ENCODE measurements at regions not wholly inside any gene's neighbourhood (a gene's known extent, or its start where the extent isn't known, plus 50 kb on each side); places are given as distances from the start of the nearest gene placed in this dataset.

- H3K27ac ChIP-seq (ENCODE audit: low read depth in 1 of 2, low read length in 1 of 2), result no peak overlapping the region
- H3K4me1 ChIP-seq (ENCODE audit: control insufficient read depth in 2 of 2, insufficient read depth in 2 of 2, low read length in 2 of 2), result peaks cover 0 to 4% of the 10 kb centered on the region in 2 donors
- no peak overlapping the region for H3K4me3 ChIP-seq (ENCODE audit: low read length in 2 of 2)
- H3K36me3 ChIP-seq (ENCODE audit: control insufficient read depth in 2 of 2, insufficient read depth in 2 of 2, low read length in 1 of 2), result no peaks in the 10 kb centered on the region
- H3K9me3 ChIP-seq (ENCODE audit: control insufficient read depth in 2 of 2, insufficient read depth in 1 of 2, low read length in 1 of 2), result peaks cover 0 to 2% of the 10 kb centered on the region in 2 donors
- H3K27me3 ChIP-seq (ENCODE audit: control insufficient read depth in 2 of 2, insufficient read depth in 1 of 2, low read length in 1 of 2), result no peaks in the 10 kb centered on the region
- 95% methylated on average over 4 of the region's 4 CpGs for WGBS
- DNase-seq (ENCODE audit: low read depth in 6 of 9, low spot score in 9 of 9), result no peak
Observed at GRCh38 chr14:97390096-97390724, 593.0 kb downstream of the VRK1 start.

GRCh38 chr14:97393244-97393643 lies 596.1 kb downstream of the VRK1 start:
- Histone ChIP-seq H3K4me1 (ENCODE audit: control insufficient read depth in 2 of 2, insufficient read depth in 2 of 2, low read length in 2 of 2) (peaks cover 0 to 3% of the 10 kb centered on the region in 2 donors), H3K36me3 (ENCODE audit: control insufficient read depth in 2 of 2, insufficient read depth in 2 of 2, low read length in 1 of 2) (no peaks in the 10 kb centered on the region)
- 94% methylated on average over 6 of the region's 6 CpGs for WGBS

GRCh38 chr14:97395068-97395467 lies 597.9 kb downstream of the VRK1 start:
- H3K27ac ChIP-seq (ENCODE audit: low read depth in 1 of 2, low read length in 1 of 2), result no peak overlapping the region
- 98% methylated on average over 4 of the region's 4 CpGs for WGBS
- H3K27me3 ChIP-seq (ENCODE audit: control insufficient read depth in 2 of 2, insufficient read depth in 1 of 2, low read length in 1 of 2), result no peaks in the 10 kb centered on the region
- no peaks in the 10 kb centered on the region for H3K9me3 ChIP-seq (ENCODE audit: control insufficient read depth in 2 of 2, insufficient read depth in 1 of 2, low read length in 1 of 2)
- H3K4me3 ChIP-seq (ENCODE audit: low read length in 2 of 2), result no peak overlapping the region
- H3K4me1 ChIP-seq (ENCODE audit: control insufficient read depth in 2 of 2, insufficient read depth in 2 of 2, low read length in 2 of 2), result no peaks in the 10 kb centered on the region
- no peak for DNase-seq (ENCODE audit: low read depth in 6 of 9, low spot score in 9 of 9)
- H3K36me3 ChIP-seq (ENCODE audit: control insufficient read depth in 2 of 2, insufficient read depth in 2 of 2, low read length in 1 of 2), result no peaks in the 10 kb centered on the region

More at GRCh38 chr14:97393244-97393643, 596.1 kb downstream of the VRK1 start:
- H3K4me3 ChIP-seq (ENCODE audit: low read length in 2 of 2), result no peak overlapping the region
- H3K27ac ChIP-seq (ENCODE audit: low read depth in 1 of 2, low read length in 1 of 2), result no peak overlapping the region
- DNase-seq (ENCODE audit: low read depth in 6 of 9, low spot score in 9 of 9), result no peak
- H3K27me3 ChIP-seq (ENCODE audit: control insufficient read depth in 2 of 2, insufficient read depth in 1 of 2, low read length in 1 of 2), result no peaks in the 10 kb centered on the region
- peaks cover 0 to 2% of the 10 kb centered on the region in 2 donors for H3K9me3 ChIP-seq (ENCODE audit: control insufficient read depth in 2 of 2, insufficient read depth in 1 of 2, low read length in 1 of 2)

GRCh38 chr14:97401714-97402113 lies 604.5 kb downstream of the VRK1 start:
- H3K4me3 ChIP-seq (ENCODE audit: low read length in 2 of 2), result no peak overlapping the region
- no peak for DNase-seq (ENCODE audit: low read depth in 6 of 9, low spot score in 9 of 9)
- no peaks in the 10 kb centered on the region for H3K36me3 ChIP-seq (ENCODE audit: control insufficient read depth in 2 of 2, insufficient read depth in 2 of 2, low read length in 1 of 2)
- no peak overlapping the region for H3K27ac ChIP-seq (ENCODE audit: low read depth in 1 of 2, low read length in 1 of 2)
- no peaks in the 10 kb centered on the region for H3K9me3 ChIP-seq (ENCODE audit: control insufficient read depth in 2 of 2, insufficient read depth in 1 of 2, low read length in 1 of 2)
- H3K27me3 ChIP-seq (ENCODE audit: control insufficient read depth in 2 of 2, insufficient read depth in 1 of 2, low read length in 1 of 2), result no peaks in the 10 kb centered on the region
- H3K4me1 ChIP-seq (ENCODE audit: control insufficient read depth in 2 of 2, insufficient read depth in 2 of 2, low read length in 2 of 2), result peaks cover 0 to 5% of the 10 kb centered on the region in 2 donors
- WGBS, result 87% methylated on average over 7 of the region's 7 CpGs

DNA sequence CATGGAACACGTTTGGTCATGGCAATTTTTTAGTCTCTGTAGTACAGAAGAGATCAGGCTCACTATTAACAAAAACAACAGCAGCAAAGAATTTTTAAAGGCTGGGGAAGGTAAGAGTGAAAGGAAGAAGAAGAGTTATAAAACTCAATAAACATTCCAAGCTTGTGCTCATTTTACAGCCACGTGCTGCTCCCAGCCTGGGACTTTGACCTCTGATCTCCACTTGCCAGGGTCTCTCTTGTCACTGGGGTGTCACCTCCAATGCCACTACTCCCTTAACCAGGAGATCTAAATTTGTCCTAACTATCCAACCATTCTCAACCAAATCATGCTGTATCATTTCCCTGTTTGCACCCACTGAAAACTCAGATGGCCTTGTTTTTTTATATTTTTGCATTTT lies 605.1 kb downstream of the VRK1 start:
- Histone ChIP-seq H3K9me3 (ENCODE audit: control insufficient read depth in 2 of 2, insufficient read depth in 1 of 2, low read length in 1 of 2) (no peaks in the 10 kb centered on the region), H3K36me3 (ENCODE audit: control insufficient read depth in 2 of 2, insufficient read depth in 2 of 2, low read length in 1 of 2) (no peaks in the 10 kb centered on the region), H3K4me1 (ENCODE audit: control insufficient read depth in 2 of 2, insufficient read depth in 2 of 2, low read length in 2 of 2) (peaks cover 0 to 5% of the 10 kb centered on the region in 2 donors), H3K27me3 (ENCODE audit: control insufficient read depth in 2 of 2, insufficient read depth in 1 of 2, low read length in 1 of 2) (no peaks in the 10 kb centered on the region), H3K4me3 (ENCODE audit: low read length in 2 of 2) (no peak overlapping the region), H3K27ac (ENCODE audit: low read depth in 1 of 2, low read length in 1 of 2) (no peak overlapping the region)
- WGBS, result 86% methylated on average over 2 of the region's 2 CpGs
- no peak for DNase-seq (ENCODE audit: low read depth in 6 of 9, low spot score in 9 of 9)

DNA sequence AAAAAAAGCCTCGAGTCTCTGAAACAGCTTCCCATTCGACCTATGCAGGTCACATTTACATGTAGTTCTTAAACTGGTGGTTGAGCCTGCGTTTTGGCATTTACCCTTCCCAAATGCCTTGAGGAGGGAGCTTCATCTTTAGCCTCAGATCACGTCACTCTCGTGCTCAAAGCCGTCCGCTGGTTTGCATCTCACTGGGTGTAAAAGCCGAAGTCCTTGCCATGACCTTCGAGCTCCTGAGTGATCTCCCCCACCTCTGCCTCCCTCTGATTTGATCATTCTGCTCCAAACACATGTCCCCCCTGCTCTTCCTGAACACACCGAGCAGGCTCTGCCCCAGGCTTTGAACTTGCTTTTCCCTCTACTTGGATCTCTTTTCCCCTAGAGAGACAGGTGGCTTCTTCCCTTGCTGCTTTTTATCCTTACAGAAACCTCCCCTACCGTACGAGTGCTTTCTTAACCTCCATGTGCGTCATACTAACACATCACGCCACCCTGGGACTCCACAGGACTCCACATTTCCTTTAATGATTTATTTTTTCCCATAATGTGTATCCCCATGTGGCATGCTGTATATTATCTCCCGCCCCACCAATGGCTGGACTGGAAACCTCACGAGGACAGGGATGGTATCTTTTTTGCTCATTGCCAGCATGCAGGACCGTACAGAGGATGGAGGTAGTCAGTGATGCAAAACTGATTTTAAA lies 610.7 kb downstream of the VRK1 start:
- H3K9me3 ChIP-seq (ENCODE audit: control insufficient read depth in 2 of 2, insufficient read depth in 1 of 2, low read length in 1 of 2), result no peaks in the 10 kb centered on the region
- H3K4me3 ChIP-seq (ENCODE audit: low read length in 2 of 2), result no peak overlapping the region
- H3K36me3 ChIP-seq (ENCODE audit: control insufficient read depth in 2 of 2, insufficient read depth in 2 of 2, low read length in 1 of 2), result no peaks in the 10 kb centered on the region
- DNase-seq (ENCODE audit: low read depth in 6 of 9, low spot score in 9 of 9), result no peak
- H3K27me3 ChIP-seq (ENCODE audit: control insufficient read depth in 2 of 2, insufficient read depth in 1 of 2, low read length in 1 of 2), result peaks cover 0 to 13% of the 10 kb centered on the region in 2 donors
- peak overlapping the region in 1 of 2 donors; percentile 43 for H3K27ac ChIP-seq (ENCODE audit: low read depth in 1 of 2, low read length in 1 of 2)
- 91% methylated on average over 17 of the region's 17 CpGs for WGBS
- peaks cover 14 to 39% of the 10 kb centered on the region in 2 donors for H3K4me1 ChIP-seq (ENCODE audit: control insufficient read depth in 2 of 2, insufficient read depth in 2 of 2, low read length in 2 of 2)

- Histone ChIP-seq H3K4me3 (ENCODE audit: low read length in 2 of 2) (no peak overlapping the region), H3K36me3 (ENCODE audit: control insufficient read depth in 2 of 2, insufficient read depth in 2 of 2, low read length in 1 of 2) (no peaks in the 10 kb centered on the region), H3K9me3 (ENCODE audit: control insufficient read depth in 2 of 2, insufficient read depth in 1 of 2, low read length in 1 of 2) (no peaks in the 10 kb centered on the region), H3K27ac (ENCODE audit: low read depth in 1 of 2, low read length in 1 of 2) (peak overlapping the region in 1 of 2 donors; percentile 38), H3K27me3 (ENCODE audit: control insufficient read depth in 2 of 2, insufficient read depth in 1 of 2, low read length in 1 of 2) (peaks cover under 1 to 19% of the 10 kb centered on the region in 2 donors), H3K4me1 (ENCODE audit: control insufficient read depth in 2 of 2, insufficient read depth in 2 of 2, low read length in 2 of 2) (peaks cover 14 to 39% of the 10 kb centered on the region in 2 donors)
- WGBS, result 90% methylated on average over 2 of the region's 2 CpGs
- DNase-seq (ENCODE audit: low read depth in 6 of 9, low spot score in 9 of 9), result peak in 1 of 9 donors; percentile 40
Observed at GRCh38 chr14:97408503-97408902, 611.3 kb downstream of the VRK1 start.

- peaks cover 14 to 39% of the 10 kb centered on the region in 2 donors for H3K4me1 ChIP-seq (ENCODE audit: control insufficient read depth in 2 of 2, insufficient read depth in 2 of 2, low read length in 2 of 2)
- peaks cover 6 to 26% of the 10 kb centered on the region in 2 donors for H3K27me3 ChIP-seq (ENCODE audit: control insufficient read depth in 2 of 2, insufficient read depth in 1 of 2, low read length in 1 of 2)
- 73% methylated on average over 21 of the region's 21 CpGs for WGBS
- DNase-seq (ENCODE audit: low read depth in 6 of 9, low spot score in 9 of 9), result peak in 1 of 9 donors; percentile 50
- no peaks in the 10 kb centered on the region for H3K36me3 ChIP-seq (ENCODE audit: control insufficient read depth in 2 of 2, insufficient read depth in 2 of 2, low read length in 1 of 2)
- no peaks in the 10 kb centered on the region for H3K9me3 ChIP-seq (ENCODE audit: control insufficient read depth in 2 of 2, insufficient read depth in 1 of 2, low read length in 1 of 2)
- peak overlapping the region in 1 of 2 donors; percentile 72 for H3K27ac ChIP-seq (ENCODE audit: low read depth in 1 of 2, low read length in 1 of 2)
- no peak overlapping the region for H3K4me3 ChIP-seq (ENCODE audit: low read length in 2 of 2)
Observed at GRCh38 chr14:97408937-97409815, 612.0 kb downstream of the VRK1 start.
